ENCODE measurements at regions not wholly inside any gene's neighbourhood (a gene's known extent, or its start where the extent isn't known, plus 50 kb on each side); places are given as distances from the start of the nearest gene placed in this dataset.

DNA sequence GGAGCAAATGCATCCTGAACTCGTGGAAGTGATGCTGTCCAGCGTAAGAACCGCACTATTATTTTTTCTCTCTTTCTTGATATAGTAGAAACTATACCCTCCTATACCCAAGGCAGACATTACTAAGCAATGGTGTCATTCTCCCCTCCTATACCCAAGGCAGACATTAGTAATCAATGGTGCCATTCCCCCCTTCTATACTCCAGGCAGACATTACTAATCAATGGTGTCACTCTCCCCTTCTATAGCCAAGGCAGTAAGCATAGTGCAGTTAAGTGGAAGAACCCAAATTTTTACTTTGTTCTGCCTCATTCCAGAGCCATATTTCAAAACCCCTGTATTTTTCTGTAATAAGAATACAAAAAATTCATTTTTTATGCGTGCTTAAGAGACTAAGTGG, 506.2 kb upstream of the EEF2KMT start:
- POLR2A ChIA-PET (ENCODE audit: partially characterized antibody) = no interaction called here
- H3K4me3 Mint-ChIP-seq = no peak overlapping the region
- no peaks in the 10 kb centered on the region for H3K27me3 Mint-ChIP-seq
- Histone ChIP-seq H3K9me3 (ENCODE audit: control insufficient read depth in 1 of 2, low read length in 2 of 2) (no peaks in the 10 kb centered on the region), H3K36me3 (ENCODE audit: insufficient read depth, low read length) (no peaks in the 10 kb centered on the region), H3K4me1 (ENCODE audit: insufficient read depth, low read length) (no peaks in the 10 kb centered on the region), H3K4me3 (ENCODE audit: low read length in 2 of 2) (no peak overlapping the region), H3K27ac (ENCODE audit: low read depth, low read length) (no peak overlapping the region), H3K27me3 (ENCODE audit: insufficient read depth, low read length) (no peaks in the 10 kb centered on the region)
- no peaks in the 10 kb centered on the region for H3K36me3 Mint-ChIP-seq
- H3K9me3 Mint-ChIP-seq = peaks cover 0 to 14% (median 6%) of the 10 kb centered on the region in 8 donors
- no peak overlapping the region for H3K27ac Mint-ChIP-seq
- H3K4me1 Mint-ChIP-seq = no peaks in the 10 kb centered on the region
- no peak for DNase-seq
- CTCF ChIA-PET (ENCODE audit: partially characterized antibody) = no interaction called here
- intact Hi-C loops (cut with micrococcal nuclease) = no loop called here

DNA sequence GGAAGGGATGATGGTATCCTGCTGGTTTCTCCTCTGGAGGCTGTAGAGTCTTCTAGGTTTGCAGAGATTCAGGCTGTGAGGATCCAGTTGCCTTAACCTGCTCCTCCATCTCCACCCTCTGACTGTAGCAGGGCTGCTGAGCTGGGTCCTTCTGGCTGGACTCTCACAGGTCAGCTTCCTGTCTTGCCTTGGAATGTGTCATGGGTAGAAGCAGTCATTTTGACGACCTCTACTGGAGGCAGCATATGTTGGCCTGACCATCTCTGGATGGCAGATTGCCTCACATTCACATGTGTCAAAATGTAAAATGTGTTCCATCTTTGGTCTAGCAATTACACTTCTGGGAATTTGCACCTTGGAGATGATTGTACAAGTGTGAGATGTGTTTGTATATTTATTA, 504.4 kb upstream of the EEF2KMT start:
- Histone ChIP-seq H3K27me3 (ENCODE audit: insufficient read depth, low read length) (no peaks in the 10 kb centered on the region), H3K4me1 (ENCODE audit: insufficient read depth, low read length) (no peaks in the 10 kb centered on the region), H3K4me3 (ENCODE audit: low read length in 2 of 2) (no peak overlapping the region), H3K36me3 (ENCODE audit: insufficient read depth, low read length) (no peaks in the 10 kb centered on the region), H3K9me3 (ENCODE audit: control insufficient read depth in 1 of 2, low read length in 2 of 2) (no peaks in the 10 kb centered on the region), H3K27ac (ENCODE audit: low read depth, low read length) (no peak overlapping the region)
- H3K36me3 Mint-ChIP-seq = no peaks in the 10 kb centered on the region
- no peaks in the 10 kb centered on the region for H3K27me3 Mint-ChIP-seq
- no peak overlapping the region for H3K4me3 Mint-ChIP-seq
- peaks cover 0 to 14% (median 6%) of the 10 kb centered on the region in 8 donors for H3K9me3 Mint-ChIP-seq
- ChIA-PET POLR2A (ENCODE audit: partially characterized antibody) (no interaction called here), CTCF (ENCODE audit: partially characterized antibody) (interaction anchor here (1.2 kb wide), 1 partner anchor 14 kb away, joined by 3 read pairs; no protein-coding TSS in a partner anchor)
- intact Hi-C loops (cut with micrococcal nuclease) = no loop called here
- no peak for DNase-seq
- no peak overlapping the region for H3K27ac Mint-ChIP-seq
- H3K4me1 Mint-ChIP-seq = no peaks in the 10 kb centered on the region

DNA sequence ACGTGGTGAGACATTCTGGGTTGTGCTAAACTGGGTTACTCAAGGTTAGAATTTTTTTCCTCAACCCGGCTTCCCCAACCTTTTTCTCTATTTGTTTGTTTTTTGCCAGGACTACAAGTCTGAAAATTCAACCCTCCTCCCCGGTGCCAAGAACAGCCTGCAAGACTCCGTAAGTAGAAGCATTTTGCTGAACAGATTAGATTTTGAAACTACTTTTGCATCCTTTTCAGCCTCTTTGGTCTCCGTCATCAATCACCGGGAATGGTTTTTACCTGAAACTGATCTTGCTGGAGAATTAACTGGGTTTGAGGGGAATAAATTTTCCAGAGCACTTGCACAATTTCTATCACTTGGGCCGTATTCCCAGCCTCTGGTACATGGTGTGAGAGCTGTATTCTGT, 501.2 kb upstream of the EEF2KMT start:
- POLR2A ChIA-PET (ENCODE audit: partially characterized antibody) = no interaction called here
- Mint-ChIP-seq H3K4me3 (no peak overlapping the region), H3K27me3 (peaks cover 0 to 1% of the 10 kb centered on the region in 2 donors)

DNA sequence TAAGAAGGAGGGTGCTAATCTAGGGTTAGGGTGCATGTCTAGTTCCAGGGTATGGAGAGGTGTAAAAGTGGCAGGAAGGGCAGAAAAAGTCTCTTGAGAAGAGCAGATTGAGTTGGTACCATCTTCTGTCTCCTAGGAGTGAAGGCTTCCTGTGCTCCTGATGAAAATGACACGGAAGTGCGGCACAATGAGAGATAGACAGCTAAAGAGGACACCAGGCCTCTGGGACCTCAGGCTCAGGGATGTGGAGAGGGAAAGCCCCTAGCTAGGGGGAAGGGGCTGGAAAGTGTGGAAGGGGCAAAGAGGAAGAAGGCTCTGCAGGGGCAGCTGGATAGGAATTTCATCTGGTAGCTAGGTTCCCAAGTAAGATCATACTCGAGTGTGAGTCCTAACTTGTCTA, 498.3 kb upstream of the EEF2KMT start:
- POLR2A ChIA-PET (ENCODE audit: partially characterized antibody) = no interaction called here
- H3K4me3 ChIP-seq (ENCODE audit: low read length in 2 of 2) = no peak overlapping the region
- no peak for DNase-seq
- Mint-ChIP-seq H3K4me3 (no peak overlapping the region), H3K36me3 (no peaks in the 10 kb centered on the region), H3K27me3 (peaks cover 0 to 1% of the 10 kb centered on the region in 2 donors), H3K9me3 (peaks cover 0 to 24% (median 5%) of the 10 kb centered on the region in 8 donors), H3K27ac (peak overlapping the region in 1 of 7 donors; percentile 8), H3K4me1 (no peaks in the 10 kb centered on the region)
- intact Hi-C loops (cut with micrococcal nuclease) = no loop called here
- no peaks in the 10 kb centered on the region for H3K27me3 ChIP-seq (ENCODE audit: insufficient read depth, low read length)
- H3K4me1 ChIP-seq (ENCODE audit: insufficient read depth, low read length) = no peaks in the 10 kb centered on the region
- H3K9me3 ChIP-seq (ENCODE audit: control insufficient read depth in 1 of 2, low read length in 2 of 2) = no peaks in the 10 kb centered on the region
- no peak overlapping the region for H3K27ac ChIP-seq (ENCODE audit: low read depth, low read length)
- H3K36me3 ChIP-seq (ENCODE audit: insufficient read depth, low read length) = no peaks in the 10 kb centered on the region
- CTCF ChIA-PET (ENCODE audit: partially characterized antibody) = no interaction called here

More for the DNA sequence above, 501.2 kb upstream of the EEF2KMT start:
- DNase-seq = no peak
- Histone ChIP-seq H3K27ac (ENCODE audit: low read depth, low read length) (no peak overlapping the region), H3K27me3 (ENCODE audit: insufficient read depth, low read length) (no peaks in the 10 kb centered on the region), H3K9me3 (ENCODE audit: control insufficient read depth in 1 of 2, low read length in 2 of 2) (no peaks in the 10 kb centered on the region), H3K4me1 (ENCODE audit: insufficient read depth, low read length) (no peaks in the 10 kb centered on the region), H3K4me3 (ENCODE audit: low read length in 2 of 2) (no peak overlapping the region), H3K36me3 (ENCODE audit: insufficient read depth, low read length) (no peaks in the 10 kb centered on the region)
- intact Hi-C loops (cut with micrococcal nuclease) = no loop called here
- Mint-ChIP-seq H3K36me3 (no peaks in the 10 kb centered on the region), H3K4me1 (no peaks in the 10 kb centered on the region), H3K27ac (no peak overlapping the region), H3K9me3 (peaks cover 0 to 20% (median 6%) of the 10 kb centered on the region in 8 donors)
- CTCF ChIA-PET (ENCODE audit: partially characterized antibody) = no interaction called here

DNA sequence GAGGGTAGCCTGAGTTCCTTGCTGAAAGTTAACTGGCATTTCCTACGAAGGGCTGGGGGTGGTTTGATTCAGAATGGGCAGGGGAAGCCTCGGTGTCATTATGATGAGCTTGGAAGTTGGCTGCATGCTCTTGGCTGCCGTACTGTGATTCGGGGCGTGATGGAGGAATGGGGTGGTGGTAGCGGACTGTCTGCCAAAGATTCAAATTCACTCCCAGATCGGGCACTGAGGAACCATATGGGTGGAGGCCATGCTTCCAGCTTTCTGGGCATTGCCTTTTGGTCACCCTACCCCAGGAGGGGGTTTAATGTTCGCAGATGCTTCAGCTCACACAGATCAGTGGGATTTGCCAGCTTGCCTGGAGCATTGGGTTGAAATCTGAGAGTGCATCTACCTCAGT, 492.8 kb upstream of the EEF2KMT start:
- ChIA-PET POLR2A (ENCODE audit: partially characterized antibody) (no interaction called here), CTCF (ENCODE audit: partially characterized antibody) (no interaction called here)
- no peaks in the 10 kb centered on the region for H3K4me1 Mint-ChIP-seq
- H3K36me3 Mint-ChIP-seq = no peaks in the 10 kb centered on the region
- no peak overlapping the region for H3K27ac ChIP-seq (ENCODE audit: low read depth, low read length)
- H3K4me1 ChIP-seq (ENCODE audit: insufficient read depth, low read length) = no peaks in the 10 kb centered on the region
- intact Hi-C loops (cut with micrococcal nuclease) = no loop called here
- H3K4me3 ChIP-seq (ENCODE audit: low read length in 2 of 2) = no peak overlapping the region
- peak overlapping the region in 1 of 7 donors; percentile 13 for H3K27ac Mint-ChIP-seq
- no peaks in the 10 kb centered on the region for H3K9me3 ChIP-seq (ENCODE audit: control insufficient read depth in 1 of 2, low read length in 2 of 2)
- no peaks in the 10 kb centered on the region for H3K36me3 ChIP-seq (ENCODE audit: insufficient read depth, low read length)
- H3K4me3 Mint-ChIP-seq = no peak overlapping the region
- H3K9me3 Mint-ChIP-seq = peaks cover 0 to 17% (median 3%) of the 10 kb centered on the region in 8 donors
- peaks cover 0 to 4% of the 10 kb centered on the region in 2 donors for H3K27me3 Mint-ChIP-seq
- no peak for DNase-seq
- H3K27me3 ChIP-seq (ENCODE audit: insufficient read depth, low read length) = no peaks in the 10 kb centered on the region

DNA sequence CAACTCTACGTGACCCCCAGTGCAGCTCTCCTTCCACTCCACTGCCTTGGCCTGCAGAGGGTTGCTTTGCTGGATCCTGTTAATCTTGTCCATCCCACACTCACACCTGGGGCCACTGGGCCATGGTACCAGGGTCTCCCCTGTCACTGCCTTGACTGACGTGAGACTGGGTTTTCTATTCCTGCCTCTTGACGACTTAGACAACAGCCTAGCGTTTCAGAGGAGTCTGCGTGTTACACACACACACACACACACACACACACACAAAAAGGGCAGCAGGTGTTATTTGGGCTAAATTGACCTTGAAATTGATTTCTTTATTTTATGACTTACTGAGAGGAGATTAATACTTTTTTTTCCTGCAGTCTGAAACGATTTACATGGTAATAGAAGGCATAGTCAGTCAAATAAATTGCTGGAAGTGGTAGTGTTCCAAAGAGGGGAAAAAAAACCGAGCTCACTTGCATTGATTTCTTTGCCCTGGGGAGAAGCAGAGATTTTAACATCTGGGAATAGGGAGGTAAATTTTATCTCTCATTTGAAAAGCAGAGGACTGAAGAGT, 492.3 kb upstream of the EEF2KMT start:
- Mint-ChIP-seq H3K27me3 (peaks cover 0 to 4% of the 10 kb centered on the region in 2 donors), H3K36me3 (no peaks in the 10 kb centered on the region), H3K4me1 (no peaks in the 10 kb centered on the region), H3K9me3 (peaks cover 0 to 14% (median 3%) of the 10 kb centered on the region in 8 donors), H3K4me3 (no peak overlapping the region), H3K27ac (no peak overlapping the region)
- intact Hi-C loops (cut with micrococcal nuclease) = no loop called here
- H3K36me3 ChIP-seq (ENCODE audit: insufficient read depth, low read length) = no peaks in the 10 kb centered on the region
- POLR2A ChIA-PET (ENCODE audit: partially characterized antibody) = no interaction called here
- H3K4me1 ChIP-seq (ENCODE audit: insufficient read depth, low read length) = no peaks in the 10 kb centered on the region
- no peaks in the 10 kb centered on the region for H3K9me3 ChIP-seq (ENCODE audit: control insufficient read depth in 1 of 2, low read length in 2 of 2)
- H3K27ac ChIP-seq (ENCODE audit: low read depth, low read length) = no peak overlapping the region
- no peak overlapping the region for H3K4me3 ChIP-seq (ENCODE audit: low read length in 2 of 2)
- CTCF ChIA-PET (ENCODE audit: partially characterized antibody) = no interaction called here
- DNase-seq = no peak
- H3K27me3 ChIP-seq (ENCODE audit: insufficient read depth, low read length) = no peaks in the 10 kb centered on the region

DNA sequence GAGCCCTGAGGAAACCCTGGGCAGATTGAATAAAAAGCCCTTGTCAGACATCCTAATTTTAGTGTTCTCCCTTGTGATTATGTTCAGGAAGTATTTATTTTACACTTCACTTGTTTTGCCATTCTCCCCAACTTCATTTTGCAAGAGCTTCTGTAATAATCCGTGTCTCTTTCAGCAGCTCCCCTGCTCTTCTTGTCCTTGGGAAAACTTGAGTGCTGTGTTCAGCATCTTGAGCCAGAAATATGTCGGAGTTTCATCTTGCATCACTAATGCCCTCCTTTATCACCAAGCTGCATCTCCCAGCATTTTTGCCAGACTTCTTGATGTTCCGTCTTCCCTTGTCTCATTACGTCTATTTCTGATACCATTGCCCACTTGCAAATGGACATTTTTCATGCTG, 486.5 kb upstream of the EEF2KMT start:
- intact Hi-C loops (cut with micrococcal nuclease) = no loop called here
- Mint-ChIP-seq H3K4me1 (no peaks in the 10 kb centered on the region), H3K27me3 (peaks cover 0 to 5% of the 10 kb centered on the region in 2 donors), H3K9me3 (peaks cover 0 to 9% (median 2%) of the 10 kb centered on the region in 8 donors), H3K27ac (no peak overlapping the region), H3K36me3 (no peaks in the 10 kb centered on the region), H3K4me3 (no peak overlapping the region)
- Histone ChIP-seq H3K36me3 (ENCODE audit: insufficient read depth, low read length) (no peaks in the 10 kb centered on the region), H3K27me3 (ENCODE audit: insufficient read depth, low read length) (no peaks in the 10 kb centered on the region), H3K27ac (ENCODE audit: low read depth, low read length) (no peak overlapping the region), H3K9me3 (ENCODE audit: control insufficient read depth in 1 of 2, low read length in 2 of 2) (no peaks in the 10 kb centered on the region), H3K4me3 (ENCODE audit: low read length in 2 of 2) (no peak overlapping the region), H3K4me1 (ENCODE audit: insufficient read depth, low read length) (no peaks in the 10 kb centered on the region)
- ChIA-PET POLR2A (ENCODE audit: partially characterized antibody) (no interaction called here), CTCF (ENCODE audit: partially characterized antibody) (no interaction called here)
- no peak for DNase-seq

DNA sequence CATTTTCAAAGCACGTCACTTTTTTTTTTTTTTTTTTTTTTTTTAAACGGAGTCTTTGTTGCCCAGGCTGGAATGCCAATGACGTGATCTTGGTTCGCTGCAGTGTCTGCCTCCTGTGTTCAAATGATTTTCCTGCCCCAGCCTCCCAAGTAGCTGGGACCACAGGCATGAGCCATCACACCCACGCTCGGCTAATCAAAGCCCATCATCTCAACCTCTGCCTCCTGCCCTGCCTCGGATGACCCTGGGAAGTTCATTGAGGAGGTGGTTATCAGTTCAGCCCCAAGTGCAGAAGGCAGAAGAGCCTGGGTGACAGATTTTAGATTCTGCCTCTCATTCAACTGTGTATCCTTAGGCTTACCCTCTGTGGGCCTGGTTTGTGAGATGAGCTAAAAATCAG, 484.9 kb upstream of the EEF2KMT start:
- intact Hi-C loops (cut with micrococcal nuclease) = no loop called here
- H3K4me3 ChIP-seq (ENCODE audit: low read length in 2 of 2) = no peak overlapping the region
- H3K36me3 ChIP-seq (ENCODE audit: insufficient read depth, low read length) = no peaks in the 10 kb centered on the region
- POLR2A ChIA-PET (ENCODE audit: partially characterized antibody) = no interaction called here
- no peaks in the 10 kb centered on the region for H3K27me3 ChIP-seq (ENCODE audit: insufficient read depth, low read length)
- no peak overlapping the region for H3K27ac ChIP-seq (ENCODE audit: low read depth, low read length)
- Mint-ChIP-seq H3K4me1 (no peaks in the 10 kb centered on the region), H3K4me3 (no peak overlapping the region), H3K9me3 (peaks cover 0 to 5% (median 1%) of the 10 kb centered on the region in 8 donors), H3K36me3 (no peaks in the 10 kb centered on the region), H3K27ac (no peak overlapping the region), H3K27me3 (peaks cover 0 to 1% of the 10 kb centered on the region in 2 donors)
- no peaks in the 10 kb centered on the region for H3K4me1 ChIP-seq (ENCODE audit: insufficient read depth, low read length)
- H3K9me3 ChIP-seq (ENCODE audit: control insufficient read depth in 1 of 2, low read length in 2 of 2) = no peaks in the 10 kb centered on the region
- CTCF ChIA-PET (ENCODE audit: partially characterized antibody) = no interaction called here
- no peak for DNase-seq

Measured in CD4-positive, alpha-beta memory T cell (primary cell).